OCI-LY3 (cell line): ENCODE measurements at regions not wholly inside any gene's neighbourhood (a gene's known extent, or its start where the extent isn't known, plus 50 kb on each side); places are given as distances from the start of the nearest gene placed in this dataset.

Experiments used
- EZH2phosphoT487 ChIP-seq: fragments of 200-600 bp; shearing (Covaris generic); IDR thresholded peaks from 2 replicates; pipeline ENCODE4 v1.6.1; 2018; ENCODE audit warnings: antibody characterized with exemption, mixed run types, low read depth
- TF ChIP-seq, protein P1 (sequence below): fragments of 200-600, 300-600 bp; sonication (generic); IDR thresholded peaks from 2 replicates; pipeline ENCODE4 v1.5.1; 2014; ENCODE audit warnings: antibody characterized with exemption, low read length, low read depth

- TF ChIP-seq, protein P1, sequence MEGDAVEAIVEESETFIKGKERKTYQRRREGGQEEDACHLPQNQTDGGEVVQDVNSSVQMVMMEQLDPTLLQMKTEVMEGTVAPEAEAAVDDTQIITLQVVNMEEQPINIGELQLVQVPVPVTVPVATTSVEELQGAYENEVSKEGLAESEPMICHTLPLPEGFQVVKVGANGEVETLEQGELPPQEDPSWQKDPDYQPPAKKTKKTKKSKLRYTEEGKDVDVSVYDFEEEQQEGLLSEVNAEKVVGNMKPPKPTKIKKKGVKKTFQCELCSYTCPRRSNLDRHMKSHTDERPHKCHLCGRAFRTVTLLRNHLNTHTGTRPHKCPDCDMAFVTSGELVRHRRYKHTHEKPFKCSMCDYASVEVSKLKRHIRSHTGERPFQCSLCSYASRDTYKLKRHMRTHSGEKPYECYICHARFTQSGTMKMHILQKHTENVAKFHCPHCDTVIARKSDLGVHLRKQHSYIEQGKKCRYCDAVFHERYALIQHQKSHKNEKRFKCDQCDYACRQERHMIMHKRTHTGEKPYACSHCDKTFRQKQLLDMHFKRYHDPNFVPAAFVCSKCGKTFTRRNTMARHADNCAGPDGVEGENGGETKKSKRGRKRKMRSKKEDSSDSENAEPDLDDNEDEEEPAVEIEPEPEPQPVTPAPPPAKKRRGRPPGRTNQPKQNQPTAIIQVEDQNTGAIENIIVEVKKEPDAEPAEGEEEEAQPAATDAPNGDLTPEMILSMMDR = no peak
- no peak for TF ChIP-seq EZH2phosphoT487
Measured at GRCh38 chr2:80722803-80723202, 418.3 kb upstream of the LRRTM1 start.
